HepG2 (cell line): ENCODE measurements at regions not wholly inside any gene's neighbourhood (a gene's known extent, or its start where the extent isn't known, plus 50 kb on each side); places are given as distances from the start of the nearest gene placed in this dataset.

Experiments used
- ATAC-seq: fragments of 200-7000 bp; cut with Tn5 transposase; 3 replicates; pipeline ENCODE4 v1.9.1; 2020; ENCODE audit warnings: mild to moderate bottlenecking, moderate library complexity
- BruUV-seq: library from RNA; stranded (reverse); fragments of 400-500 nt; replicated peaks from 2 replicates; lab custom pipeline; 2021; lab: Mats Ljungman, UMichigan
- CTCF ChIA-PET: fragments of 300-600 bp; formaldehyde crosslinking; extraction: SDS; loops from one replicate; lab custom pipeline; 2021; ENCODE audit warnings: low total read pairs, inconsistent platforms, low intra/inter-chr PET ratio; lab: Yijun Ruan, JAX
- POLR2A ChIA-PET: fragments of 350-600 bp; sonication (Branson Sonifier 250); formaldehyde crosslinking; loops from one replicate; lab custom pipeline; 2020; ENCODE audit warnings: antibody characterized with exemption, inconsistent platforms; lab: Yijun Ruan, JAX
- DNase-seq: peaks from one replicate; pipeline ENCODE4 v3.0.0-alpha.2; 2015; ENCODE audit warnings: low spot score
- FAIRE-seq: peaks from 3 replicates; lab custom pipeline; 2011; peaks lifted over from hg19 to GRCh38; lab: Jason Lieb, UNC
- H2AFZ ChIP-seq: one replicate; pipeline ENCODE4 v1.6.1; 2011; ENCODE audit warnings: low read length, inconsistent platforms
- H3K27ac ChIP-seq: fragments of 300-600 bp; 3 replicates; pipeline ENCODE4 v1.8.0; 2011; ENCODE audit warnings: mixed run types, mild to moderate bottlenecking, mixed read lengths, low read length, inconsistent platforms; ENCODE audit not compliant: insufficient read depth; ENCODE audit errors: extremely low read length
- H3K27me3 ChIP-seq, 2 experiments: fragments of 200-600 bp in 1 of 2; 2 replicates in 1 of 2; 3 replicates in 1 of 2; pipeline versions ENCODE4 v1.6.0 to v1.8.0; 2011; ENCODE audit warnings: low read length in 2 of 2, mild to moderate bottlenecking in 2 of 2, moderate library complexity in 2 of 2, inconsistent platforms in 1 of 2; ENCODE audit not compliant: insufficient read depth in 2 of 2, control insufficient read depth in 1 of 2
- H3K36me3 ChIP-seq, 2 experiments: fragments of 200-600 bp in 1 of 2; replicated peaks in 1 of 2; 2 replicates in 1 of 2; 3 replicates in 1 of 2; pipeline versions ENCODE4 v1.5.1 to v1.8.0; 2011; ENCODE audit warnings: low read length in 2 of 2, inconsistent platforms in 1 of 2; ENCODE audit not compliant: insufficient read depth in 2 of 2, control insufficient read depth in 1 of 2
- H3K4me1 ChIP-seq: 2 replicates; pipeline ENCODE4 v1.5.1; 2012; ENCODE audit warnings: low read length, inconsistent platforms; ENCODE audit not compliant: insufficient read depth
- H3K4me2 ChIP-seq: 2 replicates; pipeline ENCODE4 v1.6.0; 2011; ENCODE audit warnings: low read depth, low read length, inconsistent platforms
- H3K4me3 ChIP-seq, 3 experiments: fragments of 200-600 bp in 1 of 3; sonication (generic), shearing (Covaris generic) in 1 of 3; replicated peaks in 1 of 3; 2 replicates each; pipeline ENCODE4 v1.5.1; 2011 to 2016; ENCODE audit warnings: low read length in 3 of 3, inconsistent platforms in 2 of 3, low read depth in 2 of 3, mild to moderate bottlenecking in 2 of 3, control low read depth in 1 of 3, mixed read lengths in 1 of 3; ENCODE audit not compliant: insufficient read depth in 1 of 3
- H3K79me2 ChIP-seq: one replicate; pipeline ENCODE4 v1.6.1; 2011; ENCODE audit warnings: low read length, inconsistent platforms; ENCODE audit not compliant: insufficient read depth
- H3K9ac ChIP-seq: 2 replicates; pipeline ENCODE4 v1.6.0; 2011; ENCODE audit warnings: mild to moderate bottlenecking, low read depth, low read length, inconsistent platforms; ENCODE audit not compliant: insufficient read depth
- H3K9me3 ChIP-seq: 2 replicates; pipeline ENCODE4 v1.5.1; 2012; ENCODE audit warnings: mild to moderate bottlenecking, low read length
- H4K20me1 ChIP-seq: 2 replicates; pipeline ENCODE4 v1.6.0; 2011; ENCODE audit warnings: inconsistent platforms, mild to moderate bottlenecking, low read length, moderate library complexity; ENCODE audit not compliant: insufficient read depth
- ATF7 ChIP-seq, 2 experiments: fragments of 450-650 bp in 1 of 2; sonication (generic) in 1 of 2; formaldehyde crosslinking in 1 of 2; IDR thresholded peaks; 2 replicates each; pipeline versions ENCODE4 v1.4.0 to v1.6.1; 2016 to 2020; ENCODE audit warnings: antibody characterized with exemption in 1 of 2, mild to moderate bottlenecking in 1 of 2, missing genetic modification reagents in 1 of 2
- GFI1 ChIP-seq: sonication (generic); formaldehyde crosslinking; IDR thresholded peaks from 2 replicates; pipeline ENCODE4 v1.5.0; 2020; ENCODE audit warnings: missing genetic modification reagents, mild to moderate bottlenecking, borderline replicate concordance
- GZF1 ChIP-seq: sonication (generic); formaldehyde crosslinking; IDR thresholded peaks from 2 replicates; pipeline ENCODE4 v1.5.1; 2020; ENCODE audit warnings: mild to moderate bottlenecking, missing genetic modification reagents
- MYC ChIP-seq: sonication (generic); formaldehyde crosslinking; IDR thresholded peaks from 2 replicates; pipeline ENCODE4 v1.9.0; 2021; ENCODE audit warnings: missing genetic modification reagents, borderline replicate concordance
- NCOA5 ChIP-seq: sonication (generic); formaldehyde crosslinking; IDR thresholded peaks from 2 replicates; pipeline ENCODE4 v1.4.0; 2020; ENCODE audit warnings: missing genetic modification reagents
- RNF219 ChIP-seq: sonication (generic); formaldehyde crosslinking; IDR thresholded peaks from 2 replicates; pipeline ENCODE4 v1.5.0; 2020; ENCODE audit warnings: mild to moderate bottlenecking, missing genetic modification reagents
- THRA ChIP-seq: sonication (generic); formaldehyde crosslinking; IDR thresholded peaks from 2 replicates; pipeline ENCODE4 v1.4.0; 2020; ENCODE audit warnings: missing genetic modification reagents, borderline replicate concordance
- U2AF1 ChIP-seq: fragments of 200-400 bp; formaldehyde crosslinking; optimal IDR thresholded peaks from 2 replicates; pipeline ENCODE3; 2017; ENCODE audit warnings: mild to moderate bottlenecking, low read depth, low read length
- ZEB1 ChIP-seq: IDR thresholded peaks from 2 replicates; pipeline ENCODE4 v1.6.1; 2012; ENCODE audit warnings: mild to moderate bottlenecking, low read depth, inconsistent platforms; ENCODE audit not compliant: insufficient replicate concordance
- ZNF30 ChIP-seq: sonication (generic); formaldehyde crosslinking; IDR thresholded peaks from 2 replicates; pipeline ENCODE4 v1.5.0; 2020; ENCODE audit warnings: mild to moderate bottlenecking, missing genetic modification reagents
- ZNF577 ChIP-seq: sonication (generic); formaldehyde crosslinking; IDR thresholded peaks from 2 replicates; pipeline ENCODE4 v1.4.0; 2020; ENCODE audit warnings: mild to moderate bottlenecking, low read depth, missing genetic modification reagents, borderline replicate concordance
- ZNF580 ChIP-seq: IDR thresholded peaks from 2 replicates; pipeline ENCODE4 v1.6.1; 2016; ENCODE audit warnings: low read depth, borderline replicate concordance
- ZNF674 ChIP-seq: sonication (generic); formaldehyde crosslinking; IDR thresholded peaks from 2 replicates; pipeline ENCODE4 v1.5.0; 2020; ENCODE audit warnings: low read depth, mild to moderate bottlenecking, missing genetic modification reagents
- ZNF839 ChIP-seq: sonication (generic); formaldehyde crosslinking; IDR thresholded peaks from 2 replicates; pipeline ENCODE4 v1.4.0; 2020; ENCODE audit warnings: missing genetic modification reagents, mild to moderate bottlenecking, borderline replicate concordance
- WGBS: methylation state at CpG from one replicate; pipeline ENCODE4 v1.1.6; 2017; ENCODE audit warnings: low lambda C conversion rate; 5-methylcytosine and 5-hydroxymethylcytosine counted together
- in situ Hi-C: cut with HindIII; loops from 2 replicates; pipeline ENCODE4 v1.10.0; 2017; ENCODE audit warnings: low pct_unique_long_range_greater_than_20kb; ENCODE audit not compliant: extremely low pct_ligation_motif_present
- intact Hi-C: fragments of 100-400 bp; cut with micrococcal nuclease; formaldehyde crosslinking; loops from one replicate; pipeline ENCODE4 v1.10.0; 2022; ENCODE audit not compliant: unreplicated experiment

GRCh38 chr2:34836361-34836760, 1237.3 kb upstream of the FAM98A start:
- FAIRE-seq: no peak
- no peak overlapping the region for H3K4me2 ChIP-seq
- no peaks in the 10 kb centered on the region for H3K79me2 ChIP-seq
- in situ Hi-C loops: no loop called here
- no peak overlapping the region for H3K27ac ChIP-seq
- no peaks in the 10 kb centered on the region for H3K36me3 ChIP-seq
- no peak overlapping the region for H3K4me3 ChIP-seq
- H3K27me3 ChIP-seq: no peaks in the 10 kb centered on the region
- peaks cover 81% of the 10 kb centered on the region for H3K9me3 ChIP-seq
- no peak overlapping the region for H3K9ac ChIP-seq
- DNase-seq: no peak
- no peaks in the 10 kb centered on the region for H3K4me1 ChIP-seq
- H2AFZ ChIP-seq: no peak overlapping the region
- ChIA-PET POLR2A (no interaction called here), CTCF (no interaction called here)
- no TSS peak for BruUV-seq
- ATAC-seq: no peak
- no peaks in the 10 kb centered on the region for H4K20me1 ChIP-seq
- intact Hi-C loops: no loop called here
- no peak for TF ChIP-seq ATF7 (IDR thresholded peaks at IDR 0.05)
- TF ChIP-seq ATF7 (CRISPR knock-in tag; IDR thresholded peaks at IDR 0.05): no peak
- TF ChIP-seq GFI1 (CRISPR knock-in tag): no peak
- no peak for TF ChIP-seq ZNF30 (CRISPR knock-in tag)
- TF ChIP-seq GZF1 (CRISPR knock-in tag): no peak
- TF ChIP-seq ZEB1: no peak
- TF ChIP-seq THRA (CRISPR knock-in tag): no peak
- no peak for TF ChIP-seq U2AF1
- no peak for TF ChIP-seq RNF219 (CRISPR knock-in tag)
- TF ChIP-seq MYC (CRISPR knock-in tag): no peak
- TF ChIP-seq ZNF580: no peak
- TF ChIP-seq ZNF839 (CRISPR knock-in tag): no peak
- TF ChIP-seq ZNF674: no peak
- no peak for TF ChIP-seq ZNF577
- TF ChIP-seq NCOA5 (CRISPR knock-in tag): no peak
- WGBS: 2% methylated on average over 1 of the region's 1 CpG
